Stimulated activated CD8-positive, alpha-beta memory T cell treated with anti-CD3 and anti-CD28 coated beads, Interleukin-4, amount 100 ng/mL, for 48 hours (primary cell): ENCODE measurements at regions not wholly inside any gene's neighbourhood (a gene's known extent, or its start where the extent isn't known, plus 50 kb on each side); places are given as distances from the start of the nearest gene placed in this dataset.

Experiments used
- DNase-seq: peaks from one replicate; pipeline ENCODE4 v3.0.0-alpha.2; 2020

- no peak for DNase-seq
Observed at GRCh38 chr13:33763021-33763420, 54.9 kb upstream of the RFC3 start.

- DNase-seq = no peak
Observed at GRCh38 chr13:33764716-33765115, 53.2 kb upstream of the RFC3 start.

GRCh38 chr13:33766329-33767123, 51.4 kb upstream of the RFC3 start:
- no peak for DNase-seq

- DNase-seq = no peak
Observed at GRCh38 chr13:33767140-33767539, 50.8 kb upstream of the RFC3 start.
